ENCODE measurements at regions not wholly inside any gene's neighbourhood (a gene's known extent, or its start where the extent isn't known, plus 50 kb on each side); places are given as distances from the start of the nearest gene placed in this dataset.

- H3F3A ChIP-seq (replicated peaks; ENCODE audit: low read depth), result no peaks in the 10 kb centered on the region
- peaks cover 6% of the 10 kb centered on the region for H3K27me3 Mint-ChIP-seq (ENCODE audit: insufficient read depth, low read depth, poor library complexity)
- no peak overlapping the region for H3K27ac ChIP-seq (ENCODE audit: low read depth)
- no peaks in the 10 kb centered on the region for H3K36me3 ChIP-seq (ENCODE audit: insufficient read depth)
- no peaks in the 10 kb centered on the region for H3K9me2 ChIP-seq (ENCODE audit: insufficient read depth)
- H3K9me3 Mint-ChIP-seq, result no peaks in the 10 kb centered on the region
- H3K4me3 Mint-ChIP-seq, result no peak overlapping the region
- H3K4me1 ChIP-seq (ENCODE audit: insufficient read depth), result no peaks in the 10 kb centered on the region; the same call in 1 of the 2 replicates
- no peak overlapping the region for H3K4me2 ChIP-seq
- DNase-seq (ENCODE audit: low spot score), result no peak
- H3K36me3 Mint-ChIP-seq (ENCODE audit: low read depth), result no peaks in the 10 kb centered on the region
- H3K27ac Mint-ChIP-seq, result no peak overlapping the region
- H3K27me3 ChIP-seq (ENCODE audit: insufficient read depth), result peaks cover 12% of the 10 kb centered on the region
- no peaks in the 10 kb centered on the region for H4K20me1 ChIP-seq (replicated peaks; ENCODE audit: insufficient read depth)
- no peak for ATAC-seq
- H3K79me2 ChIP-seq (replicated peaks; ENCODE audit: insufficient read depth), result no peaks in the 10 kb centered on the region
- no peak overlapping the region for H2AFZ ChIP-seq
- peaks cover 4% of the 10 kb centered on the region; the same call in 2 of the 3 replicates for H3K4me1 Mint-ChIP-seq
- no peak overlapping the region for H3K4me3 ChIP-seq
- TF ChIP-seq EZH2 (IDR thresholded peaks at IDR 0.05; ENCODE audit: low read depth, unreplicated experiment) (no peak), ZNF331 (CRISPR knock-in tag; IDR thresholded peaks at IDR 0.05; ENCODE audit: low read depth) (no peak), CREB1 (CRISPR knock-in tag; IDR thresholded peaks at IDR 0.05; ENCODE audit: low read depth) (no peak), NANOG (IDR thresholded peaks at IDR 0.05; ENCODE audit: borderline replicate concordance) (no peak), ZNF114 (CRISPR knock-in tag; IDR thresholded peaks at IDR 0.05) (no peak), STAT1 (IDR thresholded peaks at IDR 0.05; ENCODE audit: unreplicated experiment) (no peak), POLR2AphosphoS5 (IDR thresholded peaks at IDR 0.05; ENCODE audit: low read depth) (no peak)
- TF ChIP-seq, protein P1, sequence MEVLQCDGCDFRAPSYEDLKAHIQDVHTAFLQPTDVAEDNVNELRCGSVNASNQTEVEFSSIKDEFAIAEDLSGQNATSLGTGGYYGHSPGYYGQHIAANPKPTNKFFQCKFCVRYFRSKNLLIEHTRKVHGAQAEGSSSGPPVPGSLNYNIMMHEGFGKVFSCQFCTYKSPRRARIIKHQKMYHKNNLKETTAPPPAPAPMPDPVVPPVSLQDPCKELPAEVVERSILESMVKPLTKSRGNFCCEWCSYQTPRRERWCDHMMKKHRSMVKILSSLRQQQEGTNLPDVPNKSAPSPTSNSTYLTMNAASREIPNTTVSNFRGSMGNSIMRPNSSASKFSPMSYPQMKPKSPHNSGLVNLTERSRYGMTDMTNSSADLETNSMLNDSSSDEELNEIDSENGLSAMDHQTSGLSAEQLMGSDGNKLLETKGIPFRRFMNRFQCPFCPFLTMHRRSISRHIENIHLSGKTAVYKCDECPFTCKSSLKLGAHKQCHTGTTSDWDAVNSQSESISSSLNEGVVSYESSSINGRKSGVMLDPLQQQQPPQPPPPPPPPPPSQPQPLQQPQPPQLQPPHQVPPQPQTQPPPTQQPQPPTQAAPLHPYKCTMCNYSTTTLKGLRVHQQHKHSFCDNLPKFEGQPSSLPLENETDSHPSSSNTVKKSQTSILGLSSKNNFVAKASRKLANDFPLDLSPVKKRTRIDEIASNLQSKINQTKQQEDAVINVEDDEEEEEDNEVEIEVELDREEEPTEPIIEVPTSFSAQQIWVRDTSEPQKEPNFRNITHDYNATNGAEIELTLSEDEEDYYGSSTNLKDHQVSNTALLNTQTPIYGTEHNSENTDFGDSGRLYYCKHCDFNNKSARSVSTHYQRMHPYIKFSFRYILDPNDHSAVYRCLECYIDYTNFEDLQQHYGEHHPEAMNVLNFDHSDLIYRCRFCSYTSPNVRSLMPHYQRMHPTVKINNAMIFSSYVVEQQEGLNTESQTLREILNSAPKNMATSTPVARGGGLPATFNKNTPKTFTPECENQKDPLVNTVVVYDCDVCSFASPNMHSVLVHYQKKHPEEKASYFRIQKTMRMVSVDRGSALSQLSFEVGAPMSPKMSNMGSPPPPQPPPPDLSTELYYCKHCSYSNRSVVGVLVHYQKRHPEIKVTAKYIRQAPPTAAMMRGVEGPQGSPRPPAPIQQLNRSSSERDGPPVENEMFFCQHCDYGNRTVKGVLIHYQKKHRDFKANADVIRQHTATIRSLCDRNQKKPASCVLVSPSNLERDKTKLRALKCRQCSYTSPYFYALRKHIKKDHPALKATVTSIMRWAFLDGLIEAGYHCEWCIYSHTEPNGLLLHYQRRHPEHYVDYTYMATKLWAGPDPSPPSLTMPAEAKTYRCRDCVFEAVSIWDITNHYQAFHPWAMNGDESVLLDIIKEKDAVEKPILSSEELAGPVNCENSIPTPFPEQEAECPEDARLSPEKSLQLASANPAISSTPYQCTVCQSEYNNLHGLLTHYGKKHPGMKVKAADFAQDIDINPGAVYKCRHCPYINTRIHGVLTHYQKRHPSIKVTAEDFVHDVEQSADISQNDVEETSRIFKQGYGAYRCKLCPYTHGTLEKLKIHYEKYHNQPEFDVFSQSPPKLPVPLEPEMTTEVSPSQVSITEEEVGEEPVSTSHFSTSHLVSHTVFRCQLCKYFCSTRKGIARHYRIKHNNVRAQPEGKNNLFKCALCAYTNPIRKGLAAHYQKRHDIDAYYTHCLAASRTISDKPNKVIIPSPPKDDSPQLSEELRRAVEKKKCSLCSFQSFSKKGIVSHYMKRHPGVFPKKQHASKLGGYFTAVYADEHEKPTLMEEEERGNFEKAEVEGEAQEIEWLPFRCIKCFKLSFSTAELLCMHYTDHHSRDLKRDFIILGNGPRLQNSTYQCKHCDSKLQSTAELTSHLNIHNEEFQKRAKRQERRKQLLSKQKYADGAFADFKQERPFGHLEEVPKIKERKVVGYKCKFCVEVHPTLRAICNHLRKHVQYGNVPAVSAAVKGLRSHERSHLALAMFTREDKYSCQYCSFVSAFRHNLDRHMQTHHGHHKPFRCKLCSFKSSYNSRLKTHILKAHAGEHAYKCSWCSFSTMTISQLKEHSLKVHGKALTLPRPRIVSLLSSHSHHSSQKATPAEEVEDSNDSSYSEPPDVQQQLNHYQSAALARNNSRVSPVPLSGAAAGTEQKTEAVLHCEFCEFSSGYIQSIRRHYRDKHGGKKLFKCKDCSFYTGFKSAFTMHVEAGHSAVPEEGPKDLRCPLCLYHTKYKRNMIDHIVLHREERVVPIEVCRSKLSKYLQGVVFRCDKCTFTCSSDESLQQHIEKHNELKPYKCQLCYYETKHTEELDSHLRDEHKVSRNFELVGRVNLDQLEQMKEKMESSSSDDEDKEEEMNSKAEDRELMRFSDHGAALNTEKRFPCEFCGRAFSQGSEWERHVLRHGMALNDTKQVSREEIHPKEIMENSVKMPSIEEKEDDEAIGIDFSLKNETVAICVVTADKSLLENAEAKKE (CRISPR knock-in tag; IDR thresholded peaks at IDR 0.05), result no peak
- TF ChIP-seq, protein P2, sequence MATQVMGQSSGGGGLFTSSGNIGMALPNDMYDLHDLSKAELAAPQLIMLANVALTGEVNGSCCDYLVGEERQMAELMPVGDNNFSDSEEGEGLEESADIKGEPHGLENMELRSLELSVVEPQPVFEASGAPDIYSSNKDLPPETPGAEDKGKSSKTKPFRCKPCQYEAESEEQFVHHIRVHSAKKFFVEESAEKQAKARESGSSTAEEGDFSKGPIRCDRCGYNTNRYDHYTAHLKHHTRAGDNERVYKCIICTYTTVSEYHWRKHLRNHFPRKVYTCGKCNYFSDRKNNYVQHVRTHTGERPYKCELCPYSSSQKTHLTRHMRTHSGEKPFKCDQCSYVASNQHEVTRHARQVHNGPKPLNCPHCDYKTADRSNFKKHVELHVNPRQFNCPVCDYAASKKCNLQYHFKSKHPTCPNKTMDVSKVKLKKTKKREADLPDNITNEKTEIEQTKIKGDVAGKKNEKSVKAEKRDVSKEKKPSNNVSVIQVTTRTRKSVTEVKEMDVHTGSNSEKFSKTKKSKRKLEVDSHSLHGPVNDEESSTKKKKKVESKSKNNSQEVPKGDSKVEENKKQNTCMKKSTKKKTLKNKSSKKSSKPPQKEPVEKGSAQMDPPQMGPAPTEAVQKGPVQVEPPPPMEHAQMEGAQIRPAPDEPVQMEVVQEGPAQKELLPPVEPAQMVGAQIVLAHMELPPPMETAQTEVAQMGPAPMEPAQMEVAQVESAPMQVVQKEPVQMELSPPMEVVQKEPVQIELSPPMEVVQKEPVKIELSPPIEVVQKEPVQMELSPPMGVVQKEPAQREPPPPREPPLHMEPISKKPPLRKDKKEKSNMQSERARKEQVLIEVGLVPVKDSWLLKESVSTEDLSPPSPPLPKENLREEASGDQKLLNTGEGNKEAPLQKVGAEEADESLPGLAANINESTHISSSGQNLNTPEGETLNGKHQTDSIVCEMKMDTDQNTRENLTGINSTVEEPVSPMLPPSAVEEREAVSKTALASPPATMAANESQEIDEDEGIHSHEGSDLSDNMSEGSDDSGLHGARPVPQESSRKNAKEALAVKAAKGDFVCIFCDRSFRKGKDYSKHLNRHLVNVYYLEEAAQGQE (IDR thresholded peaks at IDR 0.05; ENCODE audit: unreplicated experiment), result no peak
- TF ChIP-seq, protein P3, sequence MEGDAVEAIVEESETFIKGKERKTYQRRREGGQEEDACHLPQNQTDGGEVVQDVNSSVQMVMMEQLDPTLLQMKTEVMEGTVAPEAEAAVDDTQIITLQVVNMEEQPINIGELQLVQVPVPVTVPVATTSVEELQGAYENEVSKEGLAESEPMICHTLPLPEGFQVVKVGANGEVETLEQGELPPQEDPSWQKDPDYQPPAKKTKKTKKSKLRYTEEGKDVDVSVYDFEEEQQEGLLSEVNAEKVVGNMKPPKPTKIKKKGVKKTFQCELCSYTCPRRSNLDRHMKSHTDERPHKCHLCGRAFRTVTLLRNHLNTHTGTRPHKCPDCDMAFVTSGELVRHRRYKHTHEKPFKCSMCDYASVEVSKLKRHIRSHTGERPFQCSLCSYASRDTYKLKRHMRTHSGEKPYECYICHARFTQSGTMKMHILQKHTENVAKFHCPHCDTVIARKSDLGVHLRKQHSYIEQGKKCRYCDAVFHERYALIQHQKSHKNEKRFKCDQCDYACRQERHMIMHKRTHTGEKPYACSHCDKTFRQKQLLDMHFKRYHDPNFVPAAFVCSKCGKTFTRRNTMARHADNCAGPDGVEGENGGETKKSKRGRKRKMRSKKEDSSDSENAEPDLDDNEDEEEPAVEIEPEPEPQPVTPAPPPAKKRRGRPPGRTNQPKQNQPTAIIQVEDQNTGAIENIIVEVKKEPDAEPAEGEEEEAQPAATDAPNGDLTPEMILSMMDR (conservative IDR thresholded peaks at IDR 0.05; ENCODE audit: low read depth in 2 of 2), result no peak
- TF ChIP-seq, protein P4, sequence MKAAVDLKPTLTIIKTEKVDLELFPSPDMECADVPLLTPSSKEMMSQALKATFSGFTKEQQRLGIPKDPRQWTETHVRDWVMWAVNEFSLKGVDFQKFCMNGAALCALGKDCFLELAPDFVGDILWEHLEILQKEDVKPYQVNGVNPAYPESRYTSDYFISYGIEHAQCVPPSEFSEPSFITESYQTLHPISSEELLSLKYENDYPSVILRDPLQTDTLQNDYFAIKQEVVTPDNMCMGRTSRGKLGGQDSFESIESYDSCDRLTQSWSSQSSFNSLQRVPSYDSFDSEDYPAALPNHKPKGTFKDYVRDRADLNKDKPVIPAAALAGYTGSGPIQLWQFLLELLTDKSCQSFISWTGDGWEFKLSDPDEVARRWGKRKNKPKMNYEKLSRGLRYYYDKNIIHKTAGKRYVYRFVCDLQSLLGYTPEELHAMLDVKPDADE (IDR thresholded peaks at IDR 0.05), result no peak
These were observed 191.3 kb downstream of the EPM2A start for GRCh38 chr6:145544041-145544440.

Measured in GM23338 (cell line).